HG03342 (cell line): ENCODE measurements at regions not wholly inside any gene's neighbourhood (a gene's known extent, or its start where the extent isn't known, plus 50 kb on each side); places are given as distances from the start of the nearest gene placed in this dataset.
A peak's percentile ranks its signal among the peaks of the same experiment; 100 is the strongest.

Experiments
- ATAC-seq: cut with Tn5 transposase; IDR thresholded peaks from one replicate; pipeline ENCODE4 v1.9.1; 2021; ENCODE audit warnings: mild to moderate bottlenecking, moderate library complexity; ENCODE audit not compliant: unreplicated experiment

- ATAC-seq: no peak
Observed at GRCh38 chr4:138698641-138699040, 316.9 kb upstream of the NOCT start.

- no peak for ATAC-seq
Observed at GRCh38 chr4:138697851-138698250, 317.7 kb upstream of the NOCT start.

DNA sequence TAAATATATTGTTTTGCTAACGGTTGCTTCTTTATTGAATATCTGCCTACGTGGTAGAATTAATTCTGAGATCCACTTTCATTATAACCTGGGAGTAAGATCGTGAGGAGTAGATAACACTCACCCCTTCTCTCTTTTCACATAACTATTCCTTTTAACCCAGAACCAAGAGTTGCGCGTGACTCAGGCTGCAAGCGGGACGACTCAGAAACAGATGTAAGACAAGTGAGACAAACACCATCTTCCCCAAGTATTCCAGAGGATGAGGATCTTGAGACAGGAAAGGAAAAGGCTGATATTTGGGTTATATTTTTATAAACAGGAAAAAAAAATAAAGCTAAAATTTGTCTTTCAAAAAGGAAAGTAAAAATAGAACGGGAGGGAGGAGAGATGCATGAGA, 318.8 kb upstream of the NOCT start:
- ATAC-seq: no peak

GRCh38 chr4:138696058-138696457, 319.5 kb upstream of the NOCT start:
- ATAC-seq: no peak

DNA sequence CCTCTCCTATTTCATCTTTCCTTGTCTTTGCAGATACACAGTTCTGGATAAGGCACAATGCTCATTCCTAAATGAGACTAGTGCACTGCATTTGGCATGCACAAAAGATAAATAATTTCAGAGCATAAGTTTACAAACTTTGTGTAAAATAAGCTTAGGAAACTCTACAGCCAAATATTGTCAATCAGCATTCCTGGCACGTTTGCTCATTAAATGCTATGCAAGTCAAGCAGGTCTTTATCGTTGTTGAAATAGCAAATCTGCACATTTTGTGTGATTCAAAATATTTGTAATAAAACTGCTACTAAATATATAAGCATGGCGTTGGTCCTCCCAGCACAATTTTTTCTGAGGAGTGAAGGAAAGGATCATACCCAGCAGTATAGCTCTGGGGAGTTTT, 322.1 kb upstream of the NOCT start:
- ATAC-seq: no peak

DNA sequence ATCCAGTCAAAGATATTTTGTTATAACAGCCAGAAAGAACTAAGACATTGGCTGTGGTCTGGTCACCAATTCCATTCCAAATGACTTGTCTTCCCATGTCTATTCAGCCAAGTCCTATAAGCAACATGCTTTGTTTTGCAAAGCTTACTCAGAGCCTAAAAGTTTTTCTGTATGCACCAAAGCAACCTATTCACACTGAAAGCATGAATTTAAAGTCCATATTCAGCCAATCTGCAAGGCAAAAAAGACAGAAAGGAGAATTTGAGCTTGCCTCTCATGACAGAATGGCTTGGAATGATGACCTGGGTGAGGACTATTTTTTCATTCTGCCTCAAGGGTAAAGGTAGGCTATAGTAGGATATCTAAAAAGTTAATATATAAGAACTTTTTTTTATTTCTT, 323.2 kb upstream of the NOCT start:
- ATAC-seq: no peak

DNA sequence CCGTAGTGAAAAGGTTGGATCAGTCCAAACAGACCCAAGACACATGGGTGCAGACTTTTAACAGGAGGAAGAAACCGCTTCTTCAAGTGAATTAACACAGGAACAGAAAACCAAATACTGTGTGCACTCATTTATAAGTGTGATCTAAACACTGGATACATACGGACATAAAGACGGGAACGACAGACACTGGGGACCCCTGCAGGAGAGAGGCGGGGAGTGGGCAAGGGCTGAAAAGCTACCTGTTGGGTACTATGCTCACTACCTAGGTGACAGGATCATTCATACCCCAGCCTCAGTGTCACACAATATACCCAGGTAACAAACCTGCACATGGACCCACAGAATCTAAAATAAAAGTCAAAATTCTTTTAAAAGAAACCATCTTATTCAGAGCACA, 326.0 kb upstream of the NOCT start:
- no peak for ATAC-seq

DNA sequence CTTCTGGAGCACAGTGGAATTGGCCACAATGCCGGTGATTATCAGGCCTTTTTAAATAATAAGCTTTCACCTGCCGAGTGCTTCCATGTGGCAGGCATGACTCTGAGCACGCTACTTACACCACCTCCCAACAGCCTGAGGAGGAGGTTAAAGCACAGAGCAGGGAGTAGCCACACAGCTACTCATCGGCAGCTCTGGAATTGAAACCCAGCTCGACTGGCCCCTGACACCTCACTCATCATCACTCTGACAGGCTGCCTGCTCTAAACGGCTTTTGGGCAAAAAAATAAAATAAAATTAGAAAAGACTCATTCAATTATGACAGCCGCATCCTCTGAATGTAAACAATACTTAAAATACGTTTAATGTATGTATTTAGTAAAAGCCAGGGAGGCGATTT, 326.4 kb upstream of the NOCT start:
- ATAC-seq: no peak

DNA sequence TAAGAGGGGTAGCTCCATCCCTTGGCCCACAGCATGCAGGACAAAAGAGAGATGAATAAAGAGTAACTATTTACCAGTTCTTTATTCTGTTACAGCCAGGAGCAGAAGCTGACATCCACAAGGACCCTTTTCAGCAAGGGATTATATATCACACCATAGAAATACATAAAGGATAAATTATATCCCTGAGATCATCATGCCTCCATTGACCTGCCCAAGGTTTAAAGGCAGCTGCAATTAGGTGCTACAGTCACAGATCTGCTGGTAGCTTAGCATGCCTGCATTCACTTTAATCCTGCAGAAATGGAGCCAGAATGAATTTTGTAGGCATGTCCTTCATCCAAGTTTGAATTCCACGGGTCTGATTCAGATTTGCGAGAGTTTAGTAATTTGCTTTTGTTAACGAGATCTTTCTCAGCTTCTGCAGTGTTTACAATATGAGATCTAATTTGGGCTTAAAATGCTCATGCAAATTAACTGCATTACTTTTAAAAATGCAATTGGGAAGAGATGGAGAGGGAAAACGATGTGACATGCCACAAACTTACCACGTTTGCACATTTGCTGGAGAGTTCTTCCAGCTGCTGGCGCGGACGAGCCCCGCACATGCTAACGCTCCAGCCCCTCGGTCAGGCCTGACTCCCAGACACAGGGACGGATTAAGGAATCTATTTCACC, 327.0 kb upstream of the NOCT start:
- ATAC-seq: no peak

DNA sequence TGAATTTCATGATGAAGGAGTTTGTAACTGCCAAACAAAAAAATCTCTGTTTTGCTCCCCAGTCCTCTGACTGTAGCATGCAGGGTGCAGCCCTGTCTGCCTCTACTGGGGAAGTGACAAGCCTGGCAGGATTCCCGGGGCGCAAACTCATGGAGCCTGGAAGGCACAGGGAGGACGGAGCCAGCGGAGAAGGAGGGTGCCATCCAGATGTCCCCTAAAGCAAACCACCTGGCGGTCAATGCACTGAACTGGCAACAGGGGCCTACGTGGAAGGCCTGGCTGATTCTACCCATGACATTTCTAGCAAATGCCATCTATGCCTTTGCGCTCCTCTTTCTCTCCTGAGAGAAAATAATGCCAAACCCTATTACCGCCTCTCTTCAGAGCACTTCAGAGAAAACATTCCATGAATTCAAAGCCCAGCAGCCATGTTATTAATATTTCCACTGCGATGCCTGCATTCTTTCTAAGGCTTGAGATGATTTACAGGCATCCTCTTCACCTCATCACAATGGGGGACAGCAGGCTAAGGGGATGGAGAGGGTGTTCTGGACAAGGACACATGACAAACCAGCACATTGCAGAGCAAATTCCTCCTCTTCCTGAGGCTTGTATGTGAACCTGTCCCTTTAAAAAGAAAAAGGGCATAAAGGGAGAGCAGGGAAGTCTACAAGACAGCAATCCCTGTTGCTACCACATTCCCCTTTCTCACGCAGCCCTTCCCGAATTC, 329.3 kb upstream of the NOCT start:
- ATAC-seq: no peak

- ATAC-seq: no peak
Observed at GRCh38 chr4:138685316-138685715, 330.3 kb upstream of the NOCT start.

GRCh38 chr4:138680989-138681604, 334.5 kb upstream of the NOCT start:
- ATAC-seq: peak; percentile 77

- ATAC-seq: no peak
Observed at GRCh38 chr4:138680256-138680655, 335.3 kb upstream of the NOCT start.

GRCh38 chr4:138678985-138679746, 336.4 kb upstream of the NOCT start:
- ATAC-seq: no peak

DNA sequence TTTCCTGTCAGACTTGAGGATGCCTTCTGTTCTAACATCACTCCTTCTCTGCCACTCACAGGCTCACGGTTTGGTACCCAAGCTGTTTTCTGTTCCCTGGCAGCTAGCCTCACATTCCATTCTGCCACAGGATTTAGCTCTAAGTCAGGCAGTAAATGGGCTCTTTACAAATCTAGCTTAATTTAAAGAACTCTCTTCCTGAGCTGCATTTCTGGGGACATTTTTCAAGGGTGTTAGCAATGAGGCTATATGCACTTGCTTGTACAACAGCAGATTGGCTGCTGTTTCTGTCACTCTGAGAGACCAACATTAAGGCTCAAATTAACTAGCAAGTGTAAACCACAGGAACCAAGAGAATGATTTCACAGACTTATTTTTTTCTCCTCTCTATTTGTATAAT, 337.8 kb upstream of the NOCT start:
- ATAC-seq: no peak

DNA sequence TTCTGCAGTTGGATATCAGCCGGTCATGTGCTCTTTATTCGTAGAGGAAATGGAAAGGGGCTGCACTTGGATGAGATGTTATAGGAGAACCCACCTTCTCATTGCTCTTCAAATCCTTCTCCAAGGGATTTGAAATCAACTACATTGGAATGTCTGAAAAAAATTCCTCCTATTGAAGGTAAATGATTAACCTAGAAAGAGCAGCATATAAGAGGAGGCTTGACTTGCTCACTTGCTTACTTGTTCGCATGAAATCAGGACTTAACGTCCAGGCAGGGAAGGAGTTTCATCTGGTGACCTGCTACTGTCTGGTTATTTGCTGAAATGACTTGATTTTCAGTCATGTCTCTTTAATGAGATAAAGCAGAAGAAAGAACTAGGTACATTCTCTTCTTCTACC, 338.4 kb upstream of the NOCT start:
- ATAC-seq: no peak

DNA sequence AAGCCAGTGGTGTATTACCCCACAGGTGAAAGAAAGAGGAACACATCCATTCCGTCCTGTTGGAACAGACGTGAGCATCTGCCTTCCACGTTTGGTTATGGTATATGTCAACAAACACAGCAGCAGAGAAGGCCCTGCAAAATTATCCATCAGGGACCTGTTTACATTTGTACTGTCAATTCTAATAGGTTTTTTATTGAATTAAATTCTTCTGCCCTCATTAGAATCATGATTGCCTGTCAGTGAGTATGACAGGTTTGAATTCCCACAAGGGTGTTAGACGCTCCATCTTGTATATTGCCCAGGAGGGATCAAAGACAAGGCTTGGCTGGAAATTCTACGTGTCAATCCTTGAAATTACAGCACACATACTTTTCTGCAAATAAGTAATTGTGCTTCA, 339.9 kb upstream of the NOCT start:
- ATAC-seq: no peak

GRCh38 chr4:138674209-138674608, 341.4 kb upstream of the NOCT start:
- no peak for ATAC-seq

DNA sequence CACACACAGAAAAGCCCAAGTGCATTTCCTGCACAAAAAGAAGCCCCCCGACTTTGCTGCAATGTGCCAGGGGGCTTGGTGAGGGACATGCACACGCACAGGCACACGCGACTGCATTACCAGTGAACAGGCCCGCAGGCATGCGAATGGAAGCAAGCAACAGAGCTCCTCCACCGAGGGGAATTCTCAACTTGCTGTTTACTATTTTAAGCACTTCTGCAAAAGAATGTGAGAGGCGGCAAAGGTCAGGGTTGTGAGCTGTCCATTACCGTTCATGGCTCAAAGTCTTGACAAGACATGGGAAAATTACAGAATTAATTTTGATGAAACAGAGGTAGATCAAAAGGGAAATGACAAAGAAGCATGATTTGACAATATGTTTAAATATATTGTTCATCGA, 342.5 kb upstream of the NOCT start:
- no peak for ATAC-seq

- peak; percentile 43 for ATAC-seq
Observed at GRCh38 chr4:138672393-138672976, 343.1 kb upstream of the NOCT start.

DNA sequence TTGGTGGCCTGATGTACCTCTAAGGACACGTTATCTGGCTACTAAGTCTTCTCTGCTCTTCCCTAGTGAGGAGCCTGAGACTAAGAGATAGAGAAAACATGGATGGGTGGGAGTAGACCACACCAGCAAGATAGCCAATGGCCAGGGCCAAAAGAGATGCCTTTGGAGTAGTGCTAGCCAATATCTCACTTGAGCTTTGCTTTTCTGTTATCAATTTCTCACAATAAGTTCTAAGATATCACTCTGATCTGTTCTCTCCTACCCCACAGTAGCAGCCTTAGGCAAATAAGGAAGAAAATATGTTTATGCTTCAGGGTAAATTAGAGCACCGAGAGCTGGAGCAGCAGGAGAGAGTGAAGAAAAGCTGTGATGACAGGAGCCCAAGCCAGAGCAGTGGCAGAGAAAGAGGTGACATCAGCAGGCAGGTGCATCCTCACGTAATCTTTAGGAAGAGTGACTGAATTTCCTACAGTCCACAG, 343.9 kb upstream of the NOCT start:
- ATAC-seq: no peak
